ENCODE measurements at regions not wholly inside any gene's neighbourhood (a gene's known extent, or its start where the extent isn't known, plus 50 kb on each side); places are given as distances from the start of the nearest gene placed in this dataset.

DNA sequence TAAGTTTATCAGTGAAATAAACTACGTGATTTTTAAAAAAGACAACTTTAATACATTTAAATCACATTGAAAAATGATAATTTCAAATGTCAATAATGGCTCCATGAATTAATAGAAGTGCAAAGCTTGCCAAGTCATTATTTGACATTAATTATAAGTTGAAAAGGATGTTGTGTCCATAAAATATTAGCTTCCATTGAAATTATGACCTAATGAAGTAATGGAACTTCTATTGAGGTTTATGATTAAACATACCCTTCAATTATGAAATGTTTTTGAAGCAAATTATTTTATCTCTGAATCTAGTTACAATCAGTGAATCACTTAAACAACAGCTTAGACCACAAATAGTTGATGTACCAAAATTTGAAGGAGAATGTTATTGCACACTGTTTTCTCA is 144.2 kb downstream of the SLITRK6 start:
- Histone ChIP-seq H3K36me3 (replicated peaks; ENCODE audit: low read depth, low read length) (no peaks in the 10 kb centered on the region), H4K20me1 (ENCODE audit: insufficient read depth, low read length) (no peaks in the 10 kb centered on the region), H2AFZ (ENCODE audit: low read depth, low read length) (no peak overlapping the region), H3K4me3 (ENCODE audit: low read length) (no peak overlapping the region), H3K4me1 (ENCODE audit: low read length) (peaks cover 12% of the 10 kb centered on the region), H3K9ac (ENCODE audit: low read length) (no peak overlapping the region), H3K9me3 (ENCODE audit: insufficient read depth, low read length) (no peaks in the 10 kb centered on the region), H3K4me2 (ENCODE audit: low read length) (no peak overlapping the region), H3K27me3 (ENCODE audit: low read depth, low read length) (no peaks in the 10 kb centered on the region), H3K79me2 (ENCODE audit: low read length) (no peaks in the 10 kb centered on the region), H3K27ac (ENCODE audit: low read length) (no peak overlapping the region)
- TF ChIP-seq, protein P1, sequence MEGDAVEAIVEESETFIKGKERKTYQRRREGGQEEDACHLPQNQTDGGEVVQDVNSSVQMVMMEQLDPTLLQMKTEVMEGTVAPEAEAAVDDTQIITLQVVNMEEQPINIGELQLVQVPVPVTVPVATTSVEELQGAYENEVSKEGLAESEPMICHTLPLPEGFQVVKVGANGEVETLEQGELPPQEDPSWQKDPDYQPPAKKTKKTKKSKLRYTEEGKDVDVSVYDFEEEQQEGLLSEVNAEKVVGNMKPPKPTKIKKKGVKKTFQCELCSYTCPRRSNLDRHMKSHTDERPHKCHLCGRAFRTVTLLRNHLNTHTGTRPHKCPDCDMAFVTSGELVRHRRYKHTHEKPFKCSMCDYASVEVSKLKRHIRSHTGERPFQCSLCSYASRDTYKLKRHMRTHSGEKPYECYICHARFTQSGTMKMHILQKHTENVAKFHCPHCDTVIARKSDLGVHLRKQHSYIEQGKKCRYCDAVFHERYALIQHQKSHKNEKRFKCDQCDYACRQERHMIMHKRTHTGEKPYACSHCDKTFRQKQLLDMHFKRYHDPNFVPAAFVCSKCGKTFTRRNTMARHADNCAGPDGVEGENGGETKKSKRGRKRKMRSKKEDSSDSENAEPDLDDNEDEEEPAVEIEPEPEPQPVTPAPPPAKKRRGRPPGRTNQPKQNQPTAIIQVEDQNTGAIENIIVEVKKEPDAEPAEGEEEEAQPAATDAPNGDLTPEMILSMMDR (IDR thresholded peaks at IDR 0.05; ENCODE audit: low read depth, low read length) = no peak
- TF ChIP-seq EZH2phosphoT487 (IDR thresholded peaks at IDR 0.05; ENCODE audit: low read depth) = no peak

DNA sequence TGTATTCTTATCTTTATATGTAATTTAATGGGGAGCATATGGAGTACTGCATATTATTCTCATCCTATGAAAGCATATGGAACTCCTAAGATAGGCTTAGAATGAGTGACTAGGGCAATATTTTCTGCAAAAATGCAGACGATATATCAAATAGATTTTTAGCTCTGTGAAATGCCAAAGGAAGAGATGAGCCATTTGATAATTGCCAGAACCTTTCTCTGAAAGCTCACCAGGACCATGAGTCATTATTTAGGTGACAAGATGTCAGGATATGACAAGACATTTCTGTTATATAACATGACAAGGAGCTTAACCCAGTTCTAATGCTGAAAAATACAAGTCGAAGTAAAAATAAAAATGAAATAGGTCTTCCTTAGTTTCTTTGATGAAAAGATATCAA is 145.0 kb downstream of the SLITRK6 start:
- no peak for TF ChIP-seq EZH2phosphoT487 (IDR thresholded peaks at IDR 0.05; ENCODE audit: low read depth)
- TF ChIP-seq, protein P1 (IDR thresholded peaks at IDR 0.05; ENCODE audit: low read depth, low read length) = no peak
- Histone ChIP-seq H3K4me3 (ENCODE audit: low read length) (no peak overlapping the region), H2AFZ (ENCODE audit: low read depth, low read length) (no peak overlapping the region), H3K27me3 (ENCODE audit: low read depth, low read length) (no peaks in the 10 kb centered on the region), H3K4me2 (ENCODE audit: low read length) (no peak overlapping the region), H3K9me3 (ENCODE audit: insufficient read depth, low read length) (no peaks in the 10 kb centered on the region), H4K20me1 (ENCODE audit: insufficient read depth, low read length) (no peaks in the 10 kb centered on the region), H3K9ac (ENCODE audit: low read length) (no peak overlapping the region), H3K27ac (ENCODE audit: low read length) (no peak overlapping the region), H3K4me1 (ENCODE audit: low read length) (peaks cover 12% of the 10 kb centered on the region), H3K36me3 (replicated peaks; ENCODE audit: low read depth, low read length) (no peaks in the 10 kb centered on the region), H3K79me2 (ENCODE audit: low read length) (no peaks in the 10 kb centered on the region)

DNA sequence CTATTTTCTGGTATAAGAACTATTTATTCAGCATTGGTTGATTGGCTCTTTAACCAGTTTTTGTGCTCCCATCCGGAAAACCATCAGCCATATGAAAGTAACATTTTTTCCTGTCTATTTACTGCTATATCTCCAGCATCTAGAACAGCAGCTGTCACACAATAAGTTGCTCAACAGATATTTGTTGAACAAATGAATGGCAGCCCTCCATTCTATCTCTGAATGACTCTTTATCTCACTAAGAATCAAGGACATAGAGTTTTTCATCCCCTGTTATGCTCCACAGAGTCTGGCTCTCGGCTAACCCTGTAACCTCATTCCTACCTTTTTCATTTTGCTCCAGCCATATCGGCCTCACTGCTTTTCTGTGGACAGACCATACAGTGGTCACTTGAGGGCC is 145.5 kb downstream of the SLITRK6 start:
- Histone ChIP-seq H3K79me2 (ENCODE audit: low read length) (no peaks in the 10 kb centered on the region), H4K20me1 (ENCODE audit: insufficient read depth, low read length) (no peaks in the 10 kb centered on the region), H3K27ac (ENCODE audit: low read length) (no peak overlapping the region), H3K36me3 (replicated peaks; ENCODE audit: low read depth, low read length) (no peaks in the 10 kb centered on the region), H3K27me3 (ENCODE audit: low read depth, low read length) (no peaks in the 10 kb centered on the region), H2AFZ (ENCODE audit: low read depth, low read length) (no peak overlapping the region), H3K4me1 (ENCODE audit: low read length) (peaks cover 12% of the 10 kb centered on the region), H3K9ac (ENCODE audit: low read length) (no peak overlapping the region), H3K4me3 (ENCODE audit: low read length) (no peak overlapping the region), H3K9me3 (ENCODE audit: insufficient read depth, low read length) (no peaks in the 10 kb centered on the region), H3K4me2 (ENCODE audit: low read length) (no peak overlapping the region)
- TF ChIP-seq, protein P1 (IDR thresholded peaks at IDR 0.05; ENCODE audit: low read depth, low read length) = no peak
- TF ChIP-seq EZH2phosphoT487 (IDR thresholded peaks at IDR 0.05; ENCODE audit: low read depth) = no peak

DNA sequence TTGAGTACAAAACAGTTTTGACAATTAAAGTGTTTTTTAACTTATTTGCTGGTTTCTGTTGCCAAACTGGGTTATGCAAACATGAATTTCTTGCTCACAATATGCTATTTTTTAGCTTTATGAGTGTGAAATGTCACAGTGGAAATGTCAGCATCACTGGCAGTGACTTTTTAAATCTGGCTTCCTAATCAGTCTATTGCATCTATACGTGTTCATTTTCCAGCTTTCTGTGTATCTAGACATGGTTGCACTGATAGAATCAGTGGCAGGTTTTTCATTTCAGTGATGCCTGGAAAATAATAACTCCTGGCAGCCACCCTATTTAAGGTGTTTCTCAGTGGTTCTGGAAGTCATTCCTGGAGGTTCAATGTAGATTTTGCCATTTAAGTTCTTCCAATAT is 146.7 kb downstream of the SLITRK6 start:
- no peaks in the 10 kb centered on the region for H4K20me1 ChIP-seq (ENCODE audit: insufficient read depth, low read length)
- no peaks in the 10 kb centered on the region; the same call in 1 of the 2 replicates for H3K9me3 ChIP-seq (ENCODE audit: insufficient read depth, low read length)
- H3K27ac ChIP-seq (ENCODE audit: low read length) = no peak overlapping the region

More for the DNA sequence above, 146.7 kb downstream of the SLITRK6 start:
- H3K27me3 ChIP-seq (ENCODE audit: low read depth, low read length) = no peaks in the 10 kb centered on the region
- H3K9ac ChIP-seq (ENCODE audit: low read length) = no peak overlapping the region
- H3K36me3 ChIP-seq (replicated peaks; ENCODE audit: low read depth, low read length) = no peaks in the 10 kb centered on the region
- no peaks in the 10 kb centered on the region for H3K79me2 ChIP-seq (ENCODE audit: low read length)
- H3K4me3 ChIP-seq (ENCODE audit: low read length) = no peak overlapping the region
- no peak for TF ChIP-seq EZH2phosphoT487 (IDR thresholded peaks at IDR 0.05; ENCODE audit: low read depth)
- TF ChIP-seq, protein P1 (IDR thresholded peaks at IDR 0.05; ENCODE audit: low read depth, low read length) = no peak
- no peak overlapping the region for H2AFZ ChIP-seq (ENCODE audit: low read depth, low read length)
- no peak overlapping the region for H3K4me2 ChIP-seq (ENCODE audit: low read length)
- H3K4me1 ChIP-seq (ENCODE audit: low read length) = peaks cover 12% of the 10 kb centered on the region
